ENCODE measurements at regions not wholly inside any gene's neighbourhood (a gene's known extent, or its start where the extent isn't known, plus 50 kb on each side); places are given as distances from the start of the nearest gene placed in this dataset.

DNA sequence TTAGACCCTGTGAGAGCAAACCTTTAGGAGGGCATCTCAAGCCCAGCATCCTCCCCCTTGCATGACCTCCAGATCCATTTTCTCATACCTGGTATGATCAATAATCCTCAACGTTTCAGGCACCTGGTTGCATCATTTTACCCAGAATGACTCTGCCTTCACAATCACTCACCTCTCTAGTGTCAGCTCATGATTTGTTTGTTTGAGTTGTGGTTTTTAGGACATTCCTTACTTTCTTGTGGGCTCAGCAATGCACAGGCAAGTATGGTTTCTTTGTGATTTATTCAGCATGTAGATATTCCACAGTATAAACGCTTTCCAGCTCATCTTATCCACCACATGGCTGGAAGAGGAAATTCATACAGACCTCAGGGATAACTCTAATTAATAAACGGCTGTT is 93.6 kb upstream of the CPEB2 start (continued):
- no peak for TF ChIP-seq RXRA (IDR thresholded peaks at IDR 0.05; ENCODE audit: borderline replicate concordance, low read depth)
- TF ChIP-seq POLR2AphosphoS5 (IDR thresholded peaks at IDR 0.05; ENCODE audit: low read depth, low read length), result no peak

DNA sequence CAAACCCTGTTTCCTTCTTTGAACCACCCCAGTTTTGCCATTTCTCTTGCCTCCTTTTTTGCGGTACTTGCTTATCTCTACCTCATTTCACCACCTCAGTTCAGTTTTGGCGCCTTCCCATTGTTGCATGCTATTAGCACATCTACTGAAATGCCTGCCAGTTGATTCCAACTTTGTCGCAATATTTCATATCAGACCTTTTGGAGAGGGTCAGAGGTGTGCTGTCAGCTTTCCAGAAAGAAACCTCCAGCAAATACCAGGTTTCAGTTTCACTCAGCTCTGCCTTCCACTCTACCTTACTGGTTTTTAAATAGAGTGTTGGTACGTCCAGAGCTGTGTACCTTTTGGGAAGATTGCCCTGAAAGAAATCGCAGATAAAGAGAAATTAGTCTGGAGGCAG is 91.9 kb upstream of the CPEB2 start:
- no peaks in the 10 kb centered on the region for H3K9me3 ChIP-seq
- DNase-seq, result no peak
- no peaks in the 10 kb centered on the region for H4K20me1 ChIP-seq (ENCODE audit: insufficient read depth)
- H3K79me2 ChIP-seq (ENCODE audit: insufficient read depth), result no peaks in the 10 kb centered on the region
- no peaks in the 10 kb centered on the region for H3K36me3 ChIP-seq (replicated peaks in 1 of 2; ENCODE audit: control insufficient read depth in 1 of 2, insufficient read depth in 2 of 2, low read length in 1 of 2)
- no peaks in the 10 kb centered on the region for H3K4me1 ChIP-seq (ENCODE audit: control insufficient read depth in 1 of 2, insufficient read depth in 2 of 2, low read depth in 1 of 2, low read length in 1 of 2)
- H3K9me2 ChIP-seq, result no peaks in the 10 kb centered on the region
- no peaks in the 10 kb centered on the region for H3F3A ChIP-seq (replicated peaks; ENCODE audit: insufficient read depth)
- CTCF ChIA-PET, result no interaction called here
- H3K27ac ChIP-seq (ENCODE audit: low read depth in 2 of 2, low read length in 1 of 2), result no peak overlapping the region
- no peaks in the 10 kb centered on the region for H3K27me3 ChIP-seq (ENCODE audit: insufficient read depth)
- no peak overlapping the region for H3K4me2 ChIP-seq
- no peak overlapping the region for H3K4me3 ChIP-seq (ENCODE audit: low read depth in 2 of 2, low read length in 1 of 2)
- TF ChIP-seq, protein P1, sequence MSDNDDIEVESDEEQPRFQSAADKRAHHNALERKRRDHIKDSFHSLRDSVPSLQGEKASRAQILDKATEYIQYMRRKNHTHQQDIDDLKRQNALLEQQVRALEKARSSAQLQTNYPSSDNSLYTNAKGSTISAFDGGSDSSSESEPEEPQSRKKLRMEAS (IDR thresholded peaks at IDR 0.05; ENCODE audit: low read depth), result no peak
- no peak for TF ChIP-seq CHD2 (IDR thresholded peaks at IDR 0.05; ENCODE audit: low read length, partially characterized antibody)
- TF ChIP-seq, protein P2, sequence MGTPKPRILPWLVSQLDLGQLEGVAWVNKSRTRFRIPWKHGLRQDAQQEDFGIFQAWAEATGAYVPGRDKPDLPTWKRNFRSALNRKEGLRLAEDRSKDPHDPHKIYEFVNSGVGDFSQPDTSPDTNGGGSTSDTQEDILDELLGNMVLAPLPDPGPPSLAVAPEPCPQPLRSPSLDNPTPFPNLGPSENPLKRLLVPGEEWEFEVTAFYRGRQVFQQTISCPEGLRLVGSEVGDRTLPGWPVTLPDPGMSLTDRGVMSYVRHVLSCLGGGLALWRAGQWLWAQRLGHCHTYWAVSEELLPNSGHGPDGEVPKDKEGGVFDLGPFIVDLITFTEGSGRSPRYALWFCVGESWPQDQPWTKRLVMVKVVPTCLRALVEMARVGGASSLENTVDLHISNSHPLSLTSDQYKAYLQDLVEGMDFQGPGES (IDR thresholded peaks at IDR 0.05; ENCODE audit: low read depth, low read length), result no peak
- TF ChIP-seq, protein P3, sequence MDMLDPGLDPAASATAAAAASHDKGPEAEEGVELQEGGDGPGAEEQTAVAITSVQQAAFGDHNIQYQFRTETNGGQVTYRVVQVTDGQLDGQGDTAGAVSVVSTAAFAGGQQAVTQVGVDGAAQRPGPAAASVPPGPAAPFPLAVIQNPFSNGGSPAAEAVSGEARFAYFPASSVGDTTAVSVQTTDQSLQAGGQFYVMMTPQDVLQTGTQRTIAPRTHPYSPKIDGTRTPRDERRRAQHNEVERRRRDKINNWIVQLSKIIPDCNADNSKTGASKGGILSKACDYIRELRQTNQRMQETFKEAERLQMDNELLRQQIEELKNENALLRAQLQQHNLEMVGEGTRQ (IDR thresholded peaks at IDR 0.05; ENCODE audit: borderline replicate concordance, low read depth, low read length), result no peak
- no peak for TF ChIP-seq GABPA (IDR thresholded peaks at IDR 0.05; ENCODE audit: low read depth)
- no peak for TF ChIP-seq NFIC (IDR thresholded peaks at IDR 0.05; ENCODE audit: borderline replicate concordance)
- POLR2A ChIA-PET, result no interaction called here
- H3K9ac ChIP-seq, result no peak overlapping the region
- WGBS (ENCODE audit: low lambda C conversion rate), result 48% methylated on average over 5 of the region's 5 CpGs
- no peak overlapping the region for H2AFZ ChIP-seq (ENCODE audit: low read depth)

DNA sequence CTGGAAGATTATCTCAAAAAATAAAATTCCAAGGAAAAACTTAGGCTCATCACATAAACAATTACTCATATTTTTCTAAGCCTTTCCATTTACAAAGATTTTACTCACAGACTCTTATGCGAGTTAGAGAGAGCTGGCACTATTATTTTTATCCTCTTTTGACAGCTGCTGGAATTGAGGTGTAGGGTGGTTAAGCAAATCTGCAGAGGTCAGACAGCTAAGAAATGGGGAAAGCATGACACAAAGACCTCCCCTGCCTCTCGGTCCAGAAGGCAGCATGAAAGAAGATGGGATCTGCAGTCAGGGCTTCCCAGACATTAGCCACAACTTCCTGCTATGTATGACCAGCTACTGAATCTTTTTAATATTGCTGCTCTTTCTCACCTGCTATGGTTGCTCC is 89.9 kb upstream of the CPEB2 start:
- Histone ChIP-seq H3K9ac (no peak overlapping the region), H3K27me3 (ENCODE audit: insufficient read depth) (no peaks in the 10 kb centered on the region), H3K27ac (ENCODE audit: low read depth in 2 of 2, low read length in 1 of 2) (no peak overlapping the region), H3K4me3 (ENCODE audit: low read depth in 2 of 2, low read length in 1 of 2) (no peak overlapping the region), H3K4me1 (ENCODE audit: control insufficient read depth in 1 of 2, insufficient read depth in 2 of 2, low read depth in 1 of 2, low read length in 1 of 2) (no peaks in the 10 kb centered on the region), H2AFZ (ENCODE audit: low read depth) (no peak overlapping the region), H3K9me3 (no peaks in the 10 kb centered on the region), H3K4me2 (no peak overlapping the region), H3F3A (replicated peaks; ENCODE audit: insufficient read depth) (no peaks in the 10 kb centered on the region), H3K79me2 (ENCODE audit: insufficient read depth) (no peaks in the 10 kb centered on the region), H4K20me1 (ENCODE audit: insufficient read depth) (no peaks in the 10 kb centered on the region), H3K9me2 (no peaks in the 10 kb centered on the region), H3K36me3 (replicated peaks in 1 of 2; ENCODE audit: control insufficient read depth in 1 of 2, insufficient read depth in 2 of 2, low read length in 1 of 2) (no peaks in the 10 kb centered on the region)
- CTCF ChIA-PET, result no interaction called here
- 43% methylated on average over 2 of the region's 2 CpGs for WGBS (ENCODE audit: low lambda C conversion rate)
- POLR2A ChIA-PET, result no interaction called here
- no peak for DNase-seq
- no peak for TF ChIP-seq EZH2phosphoT487 (IDR thresholded peaks at IDR 0.05; ENCODE audit: borderline replicate concordance, low read depth)

Data from SK-N-SH (cell line).